ENCODE measurements at regions not wholly inside any gene's neighbourhood (a gene's known extent, or its start where the extent isn't known, plus 50 kb on each side); places are given as distances from the start of the nearest gene placed in this dataset.

GRCh38 chr5:61784341-61784740 is 452.3 kb downstream of the ZSWIM6 start:
- no peak for DNase-seq (ENCODE audit: low read depth, low spot score)

GRCh38 chr5:61788548-61788947 is 456.5 kb downstream of the ZSWIM6 start:
- DNase-seq (ENCODE audit: low read depth, low spot score): no peak

- no peak for DNase-seq (ENCODE audit: low read depth, low spot score)
Measured at GRCh38 chr5:61790007-61790406, 457.9 kb downstream of the ZSWIM6 start.

- DNase-seq (ENCODE audit: low read depth, low spot score): no peak
Measured at GRCh38 chr5:61790678-61791077, 458.6 kb downstream of the ZSWIM6 start.

- no peak for DNase-seq (ENCODE audit: low read depth, low spot score)
Measured at GRCh38 chr5:61796773-61797172, 464.7 kb downstream of the ZSWIM6 start.

GRCh38 chr5:61800450-61800849 is 468.4 kb downstream of the ZSWIM6 start:
- DNase-seq (ENCODE audit: low read depth, low spot score): no peak

- no peak for DNase-seq (ENCODE audit: low read depth, low spot score)
Measured at GRCh38 chr5:61801174-61801573, 469.1 kb downstream of the ZSWIM6 start.

GRCh38 chr5:61802456-61802855 is 470.4 kb downstream of the ZSWIM6 start:
- DNase-seq (ENCODE audit: low read depth, low spot score): no peak

- DNase-seq (ENCODE audit: low read depth, low spot score): no peak
Measured at GRCh38 chr5:61805101-61805500, 473.0 kb downstream of the ZSWIM6 start.

GRCh38 chr5:61806491-61807020 is 474.5 kb downstream of the ZSWIM6 start:
- DNase-seq (ENCODE audit: low read depth, low spot score): no peak

GRCh38 chr5:61808091-61808490 is 476.0 kb downstream of the ZSWIM6 start:
- no peak for DNase-seq (ENCODE audit: low read depth, low spot score)

- DNase-seq (ENCODE audit: low read depth, low spot score): no peak
Measured at GRCh38 chr5:61808909-61809308, 476.9 kb downstream of the ZSWIM6 start.

- DNase-seq (ENCODE audit: low read depth, low spot score): no peak
Measured at GRCh38 chr5:61809651-61810050, 477.6 kb downstream of the ZSWIM6 start.

GRCh38 chr5:61811052-61811451 is 479.0 kb downstream of the ZSWIM6 start:
- no peak for DNase-seq (ENCODE audit: low read depth, low spot score)

GRCh38 chr5:61813361-61813760 is 481.3 kb downstream of the ZSWIM6 start:
- DNase-seq (ENCODE audit: low read depth, low spot score): no peak

- no peak for DNase-seq (ENCODE audit: low read depth, low spot score)
Measured at GRCh38 chr5:61815339-61815738, 483.3 kb downstream of the ZSWIM6 start.

- no peak for DNase-seq (ENCODE audit: low read depth, low spot score)
Measured at GRCh38 chr5:61816146-61816545, 484.1 kb downstream of the ZSWIM6 start.

GRCh38 chr5:61816585-61817450 is 484.8 kb downstream of the ZSWIM6 start:
- no peak for DNase-seq (ENCODE audit: low read depth, low spot score)

- no peak for DNase-seq (ENCODE audit: low read depth, low spot score)
Measured at GRCh38 chr5:61817472-61818326, 485.6 kb downstream of the ZSWIM6 start.

GRCh38 chr5:61820836-61821235 is 485.2 kb upstream of the KIF2A start:
- DNase-seq (ENCODE audit: low read depth, low spot score): no peak

GRCh38 chr5:61821561-61821960 is 484.4 kb upstream of the KIF2A start:
- no peak for DNase-seq (ENCODE audit: low read depth, low spot score)

- DNase-seq (ENCODE audit: low read depth, low spot score): no peak
Measured at GRCh38 chr5:61822584-61822983, 483.4 kb upstream of the KIF2A start.
